RWPE2 (cell line): ENCODE measurements at regions not wholly inside any gene's neighbourhood (a gene's known extent, or its start where the extent isn't known, plus 50 kb on each side); places are given as distances from the start of the nearest gene placed in this dataset.

Source experiments
- ATAC-seq: fragments of 200-7000 bp; cut with Tn5 transposase; 3 replicates; pipeline ENCODE4 v1.9.1; 2021; ENCODE audit warnings: low read depth
- DNase-seq: peaks from one replicate; pipeline ENCODE4 v3.0.0-alpha.2; 2020; ENCODE audit warnings: low spot score
- H3K27ac ChIP-seq: fragments of 450-650 bp; 2 replicates; pipeline ENCODE4 v1.5.1; 2017; ENCODE audit warnings: mild to moderate bottlenecking; ENCODE audit not compliant: poor library complexity, severe bottlenecking
- H3K27me3 ChIP-seq: fragments of 250-450 bp; sonication (Bioruptor Pico); 2 replicates; pipeline ENCODE4 v1.5.1; 2021; ENCODE audit warnings: mild to moderate bottlenecking, moderate library complexity; ENCODE audit not compliant: insufficient read depth, poor library complexity, severe bottlenecking
- H3K36me3 ChIP-seq: fragments of 250-450 bp; sonication (Bioruptor Pico); 2 replicates; pipeline ENCODE4 v1.5.1; 2020; ENCODE audit warnings: low read depth, mild to moderate bottlenecking, moderate library complexity
- H3K4me1 ChIP-seq: fragments of 250-450 bp; sonication (Bioruptor Pico); 2 replicates; pipeline ENCODE4 v1.5.1; 2021; ENCODE audit warnings: mild to moderate bottlenecking, moderate library complexity; ENCODE audit not compliant: insufficient read depth, poor library complexity, severe bottlenecking
- H3K4me3 ChIP-seq: fragments of 250-450 bp; sonication (Bioruptor Pico); 2 replicates; pipeline ENCODE4 v1.5.1; 2021; ENCODE audit warnings: mild to moderate bottlenecking, moderate library complexity; ENCODE audit not compliant: severe bottlenecking
- H3K9me3 ChIP-seq: fragments of 250-450 bp; sonication (Bioruptor Pico); 2 replicates; pipeline ENCODE4 v1.5.1; 2021; ENCODE audit warnings: mild to moderate bottlenecking, moderate library complexity; ENCODE audit not compliant: severe bottlenecking
- CTCF ChIP-seq: fragments of 450-650 bp; IDR thresholded peaks from one replicate; pipeline ENCODE4 v1.5.1; 2017; ENCODE audit warnings: mild to moderate bottlenecking, moderate library complexity; ENCODE audit not compliant: poor library complexity, severe bottlenecking

DNA sequence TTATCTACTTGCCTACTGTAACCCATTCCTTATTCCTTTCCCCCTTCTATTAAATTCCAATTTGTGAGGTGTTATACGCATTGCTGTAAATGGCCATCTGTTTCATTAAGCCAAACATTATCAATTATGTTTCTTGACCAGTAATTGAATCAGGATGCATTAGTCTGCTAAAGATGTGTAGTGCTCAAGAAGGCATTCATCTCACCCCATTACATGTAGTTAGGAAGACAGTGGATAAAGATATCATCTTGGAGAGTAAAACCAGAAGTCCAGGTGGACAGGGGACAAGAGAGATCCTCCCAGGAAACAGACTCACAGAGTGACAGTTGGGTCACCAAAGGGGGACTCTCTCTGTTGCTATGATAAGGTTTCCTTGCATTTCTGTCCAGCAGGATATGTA, 73.3 kb upstream of the FAM98A start:
- H3K4me3 ChIP-seq = no peak overlapping the region
- no peak for TF ChIP-seq CTCF
- H3K27ac ChIP-seq = no peak overlapping the region
- ATAC-seq (no peak), DNase-seq (no peak)
- H3K27me3 ChIP-seq = no peaks in the 10 kb centered on the region
- H3K36me3 ChIP-seq = no peaks in the 10 kb centered on the region
- H3K4me1 ChIP-seq = no peaks in the 10 kb centered on the region
- H3K9me3 ChIP-seq = no peaks in the 10 kb centered on the region

GRCh38 chr2:33671198-33671597, 72.1 kb upstream of the FAM98A start:
- no peak for TF ChIP-seq CTCF

GRCh38 chr2:33670392-33670937, 71.4 kb upstream of the FAM98A start:
- H3K9me3 ChIP-seq = no peaks in the 10 kb centered on the region
- DNase-seq = no peak
- no peaks in the 10 kb centered on the region for H3K36me3 ChIP-seq
- TF ChIP-seq CTCF = no peak
- no peaks in the 10 kb centered on the region for H3K4me1 ChIP-seq
- no peak overlapping the region for H3K4me3 ChIP-seq
- ATAC-seq = peak; percentile 36; the same call in 2 of the 3 replicates
- no peak overlapping the region for H3K27ac ChIP-seq
- H3K27me3 ChIP-seq = no peaks in the 10 kb centered on the region

More at GRCh38 chr2:33671198-33671597, 72.1 kb upstream of the FAM98A start:
- H3K27ac ChIP-seq = no peak overlapping the region
- H3K4me1 ChIP-seq = no peaks in the 10 kb centered on the region
- no peak for DNase-seq
- no peak overlapping the region for H3K4me3 ChIP-seq
- no peak for ATAC-seq
- H3K9me3 ChIP-seq = no peaks in the 10 kb centered on the region
- H3K36me3 ChIP-seq = no peaks in the 10 kb centered on the region
- no peaks in the 10 kb centered on the region for H3K27me3 ChIP-seq

DNA sequence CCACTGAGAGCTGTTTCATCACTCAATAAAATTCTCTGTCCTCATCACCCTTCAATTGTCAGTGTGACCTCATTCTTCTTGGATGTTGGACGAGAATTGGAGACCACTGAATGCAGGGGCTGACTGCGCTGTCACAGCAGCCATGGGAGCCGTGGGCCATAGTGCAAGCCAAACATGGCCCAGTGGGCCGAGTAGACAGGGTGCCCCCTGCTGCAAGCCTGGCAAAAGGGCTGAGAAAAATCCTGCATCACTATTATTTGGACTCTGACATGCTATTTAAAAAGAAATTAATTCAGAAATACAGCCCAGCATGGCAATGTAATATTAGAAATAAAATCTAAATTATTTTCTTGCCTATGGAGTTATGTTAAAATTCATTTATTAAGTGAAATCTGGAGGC, 67.8 kb upstream of the FAM98A start:
- no peaks in the 10 kb centered on the region for H3K4me1 ChIP-seq
- no peaks in the 10 kb centered on the region for H3K36me3 ChIP-seq
- DNase-seq (no peak), ATAC-seq (no peak)
- TF ChIP-seq CTCF = no peak
- H3K27me3 ChIP-seq = no peaks in the 10 kb centered on the region
- no peak overlapping the region for H3K4me3 ChIP-seq
- H3K27ac ChIP-seq = no peak overlapping the region
- H3K9me3 ChIP-seq = no peaks in the 10 kb centered on the region

- Histone ChIP-seq H3K27me3 (no peaks in the 10 kb centered on the region), H3K9me3 (no peaks in the 10 kb centered on the region), H3K27ac (no peak overlapping the region), H3K4me1 (no peaks in the 10 kb centered on the region), H3K4me3 (no peak overlapping the region), H3K36me3 (no peaks in the 10 kb centered on the region)
- ATAC-seq (no peak), DNase-seq (no peak)
- TF ChIP-seq CTCF = no peak
Measured at GRCh38 chr2:33665039-33665438, 65.9 kb upstream of the FAM98A start.
